ENCODE measurements at regions not wholly inside any gene's neighbourhood (a gene's known extent, or its start where the extent isn't known, plus 50 kb on each side); places are given as distances from the start of the nearest gene placed in this dataset.

DNA sequence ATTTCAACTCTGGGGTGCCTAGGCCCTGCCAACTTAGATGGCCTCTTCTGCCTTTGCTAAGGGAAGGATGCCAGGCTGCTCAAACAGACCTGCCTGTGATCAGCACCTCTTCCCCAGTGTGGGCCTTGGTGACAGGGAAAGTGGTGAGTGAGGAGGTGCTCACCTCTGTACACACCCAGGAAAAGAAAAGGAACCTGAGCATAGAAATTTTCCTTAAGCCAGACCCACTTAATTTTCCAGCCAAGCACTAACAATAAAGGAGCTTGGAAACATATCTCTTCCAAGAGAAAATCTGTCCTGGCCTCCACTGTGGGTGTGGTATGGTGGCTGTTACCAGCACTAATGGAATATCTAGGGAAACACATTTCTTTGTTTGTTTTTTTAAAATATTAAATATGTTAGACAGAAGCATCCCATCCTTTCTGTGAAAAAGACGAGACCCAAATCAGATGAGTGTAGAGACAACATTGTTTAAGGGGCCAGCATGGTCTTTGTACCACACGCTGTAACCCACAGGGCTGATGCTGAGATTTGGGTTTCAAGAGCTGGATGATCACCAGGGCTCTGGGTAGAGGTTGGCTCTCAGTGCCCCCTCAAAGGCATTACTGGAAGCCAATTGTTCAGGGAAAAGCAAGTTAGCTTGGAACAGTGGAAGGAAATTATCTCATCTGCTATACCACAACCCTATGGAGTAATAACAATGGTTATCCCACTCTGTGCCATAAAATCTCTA lies 472.2 kb downstream of the INSC start:
- no peak for DNase-seq

DNA sequence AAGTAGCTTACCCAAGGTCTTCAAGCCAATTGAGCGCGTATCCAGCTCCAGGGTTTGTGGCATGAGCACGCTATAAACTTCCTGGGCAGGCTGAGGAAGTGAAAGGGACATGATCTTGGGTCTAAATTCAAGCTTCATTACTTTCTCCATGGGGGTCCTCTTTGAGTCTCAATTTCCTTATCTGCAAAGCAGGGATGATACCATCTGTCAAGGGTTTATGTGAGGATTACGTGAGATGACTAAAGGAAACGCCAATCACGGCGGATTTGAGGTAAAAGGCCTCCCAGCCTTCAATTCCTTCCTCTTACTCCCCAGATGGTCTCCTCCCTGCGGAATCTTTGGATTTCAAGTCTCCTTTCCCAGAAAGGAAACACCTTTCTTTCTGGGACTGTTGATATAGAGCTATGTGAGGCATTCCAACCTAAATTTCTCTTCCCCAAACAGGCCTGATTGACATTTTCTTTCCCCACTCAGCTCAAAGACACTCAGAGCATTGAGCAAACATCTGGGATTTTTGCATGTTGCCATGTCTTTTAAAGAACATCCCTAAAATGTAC lies 474.4 kb downstream of the INSC start:
- no peak for DNase-seq

DNA sequence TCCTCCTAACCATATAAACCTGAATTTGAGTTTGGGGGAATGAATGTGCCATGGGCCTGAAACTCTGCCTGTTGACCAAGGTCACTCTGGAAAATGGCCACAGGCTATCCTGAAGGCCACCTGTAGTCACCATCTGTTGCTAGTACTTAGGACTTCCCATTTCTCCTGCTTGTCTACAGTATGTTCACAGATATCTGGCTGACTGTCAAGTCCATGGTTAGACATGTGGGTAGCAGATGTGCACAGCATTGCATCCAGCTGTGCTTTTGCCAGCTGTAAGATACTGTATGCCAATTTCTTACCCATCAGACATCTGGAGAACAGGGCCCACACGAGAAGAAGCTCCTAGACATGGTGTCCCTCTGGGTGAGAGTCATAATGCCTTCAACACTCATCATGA lies 475.4 kb downstream of the INSC start:
- no peak for DNase-seq

DNA sequence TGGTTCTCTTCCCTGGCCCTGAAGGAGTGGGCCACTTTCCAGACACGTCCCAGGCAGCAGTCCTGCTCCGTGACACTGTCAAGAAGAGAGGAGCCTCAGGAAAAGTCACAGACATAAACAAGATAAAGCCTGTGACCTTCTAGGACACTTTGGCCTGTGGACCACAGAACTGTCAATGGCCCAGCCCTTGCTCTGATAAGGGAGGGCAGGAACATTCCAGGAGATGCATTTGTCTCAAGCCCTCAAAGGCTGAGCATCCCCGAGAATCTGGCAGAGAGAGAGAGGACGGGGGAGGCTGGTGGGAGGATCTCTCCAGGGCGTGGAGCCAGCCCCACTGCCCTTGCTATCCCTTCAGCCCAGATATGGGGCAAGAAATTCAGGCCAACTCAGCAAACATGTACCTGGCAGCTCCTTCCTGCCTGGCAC lies 476.4 kb downstream of the INSC start:
- no peak for DNase-seq

DNA sequence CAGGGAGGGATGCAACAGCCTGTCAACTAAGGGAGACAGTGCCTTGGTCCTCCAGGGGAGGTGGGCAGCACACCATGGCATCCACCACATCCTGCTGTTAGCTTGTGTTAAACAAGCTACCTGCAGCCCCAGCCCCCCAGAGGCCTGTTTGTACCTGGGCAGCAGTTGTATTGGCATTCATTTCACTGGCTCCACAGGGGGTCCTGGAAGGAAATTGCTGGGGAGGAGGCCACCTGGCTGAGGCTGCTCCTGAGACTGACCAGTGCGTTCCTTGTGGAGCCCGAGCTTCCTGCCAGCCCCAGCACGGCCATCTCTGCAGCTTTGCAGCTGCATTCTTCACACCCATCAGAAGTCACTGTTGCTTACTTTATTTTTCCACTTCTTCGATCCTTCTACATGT lies 479.9 kb downstream of the INSC start:
- DNase-seq = no peak

DNA sequence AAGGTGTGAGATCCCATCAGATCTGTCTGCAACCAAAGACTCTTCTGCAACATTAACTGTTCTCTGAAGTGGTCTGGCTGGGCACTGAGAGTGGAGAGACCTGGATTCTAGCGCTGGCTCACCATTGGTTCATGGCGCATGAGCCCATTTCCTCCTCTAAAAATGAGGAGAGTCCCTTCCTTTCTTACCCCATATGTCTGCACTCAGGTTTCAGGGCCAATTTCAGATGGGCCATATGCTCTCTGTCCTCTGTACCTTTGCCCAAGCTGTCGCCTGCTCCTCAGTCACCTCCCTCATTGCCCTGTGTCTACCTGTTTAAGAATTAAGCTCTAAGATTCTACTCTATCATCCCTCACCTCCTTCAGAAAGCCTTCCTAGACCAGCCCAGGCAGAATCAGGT lies 484.7 kb downstream of the INSC start:
- DNase-seq = no peak

DNA sequence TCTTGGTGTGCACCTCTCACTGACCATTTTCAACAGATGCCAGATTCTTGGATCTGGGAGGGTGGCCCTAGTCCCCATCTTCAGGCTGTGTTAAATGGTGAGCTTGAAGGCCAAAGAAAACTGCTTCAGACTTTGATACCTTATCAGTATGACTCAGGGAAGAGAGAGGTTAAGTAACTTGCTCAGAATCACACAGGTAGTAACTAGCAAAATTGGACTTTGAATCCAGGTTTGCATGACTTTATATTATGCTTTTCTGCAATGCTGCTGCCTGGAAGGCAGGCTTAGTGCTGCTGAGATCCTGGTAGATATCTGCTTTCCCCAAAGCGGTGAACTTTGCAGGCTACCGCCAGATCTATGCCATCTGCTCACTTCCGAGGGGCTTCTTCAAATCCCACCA lies 487.3 kb downstream of the INSC start:
- DNase-seq = no peak

DNA sequence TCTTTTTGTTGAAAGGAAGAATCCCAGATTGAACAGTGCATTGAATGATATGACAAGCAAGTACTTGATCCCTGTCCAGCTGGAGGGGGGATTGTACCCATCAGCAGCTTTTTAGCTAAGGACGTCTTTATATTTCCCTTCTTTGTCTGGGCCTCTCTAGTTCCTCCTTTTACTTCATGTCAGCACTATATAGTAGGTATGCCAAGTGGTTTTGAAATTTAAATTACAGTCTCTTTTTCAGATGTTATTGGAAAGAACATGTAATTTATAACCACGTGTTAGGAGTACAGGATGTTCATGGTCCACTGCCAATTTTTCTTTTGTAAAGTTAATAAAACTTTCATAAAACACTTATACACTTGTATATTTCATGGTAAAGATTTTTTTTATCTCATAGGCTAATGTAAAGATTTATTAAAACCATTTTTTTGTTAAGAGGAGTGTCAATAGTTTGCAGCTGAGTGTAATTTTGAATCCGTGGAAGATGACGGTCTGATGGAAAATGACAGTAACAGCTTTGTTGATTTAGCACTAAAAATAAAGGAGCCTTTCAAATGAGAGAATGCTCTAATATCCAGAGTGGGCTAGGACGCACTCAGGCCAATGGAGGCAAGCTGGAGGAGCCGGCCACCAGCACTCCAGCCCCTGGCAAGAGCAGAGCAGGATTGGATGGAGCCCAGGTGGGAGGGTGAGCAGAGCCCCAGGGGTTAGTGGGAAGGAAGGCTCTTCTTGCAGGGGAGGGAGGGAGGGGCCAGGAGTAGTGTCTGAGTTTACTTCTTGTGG lies 488.3 kb downstream of the INSC start:
- DNase-seq = no peak

DNA sequence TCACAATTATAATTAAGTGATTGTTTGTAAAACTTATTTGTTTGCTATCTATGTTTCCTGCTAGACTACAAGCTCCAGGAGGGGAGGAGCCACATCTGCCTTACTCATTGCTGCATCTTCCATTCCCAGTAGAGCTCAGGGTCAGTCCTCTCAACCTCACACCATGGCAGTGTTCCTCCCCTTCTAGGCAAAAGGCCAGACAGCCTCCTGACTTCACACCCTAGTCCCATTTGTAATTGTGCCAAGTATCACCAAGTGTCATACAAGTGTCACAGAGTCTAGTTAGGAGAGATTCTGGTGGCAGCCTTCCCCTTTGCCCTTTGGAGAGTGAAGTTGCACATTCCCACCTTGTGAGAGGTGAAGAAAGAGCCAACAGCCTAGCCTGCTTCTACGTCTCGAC lies 490.4 kb downstream of the INSC start:
- no peak for DNase-seq

DNA sequence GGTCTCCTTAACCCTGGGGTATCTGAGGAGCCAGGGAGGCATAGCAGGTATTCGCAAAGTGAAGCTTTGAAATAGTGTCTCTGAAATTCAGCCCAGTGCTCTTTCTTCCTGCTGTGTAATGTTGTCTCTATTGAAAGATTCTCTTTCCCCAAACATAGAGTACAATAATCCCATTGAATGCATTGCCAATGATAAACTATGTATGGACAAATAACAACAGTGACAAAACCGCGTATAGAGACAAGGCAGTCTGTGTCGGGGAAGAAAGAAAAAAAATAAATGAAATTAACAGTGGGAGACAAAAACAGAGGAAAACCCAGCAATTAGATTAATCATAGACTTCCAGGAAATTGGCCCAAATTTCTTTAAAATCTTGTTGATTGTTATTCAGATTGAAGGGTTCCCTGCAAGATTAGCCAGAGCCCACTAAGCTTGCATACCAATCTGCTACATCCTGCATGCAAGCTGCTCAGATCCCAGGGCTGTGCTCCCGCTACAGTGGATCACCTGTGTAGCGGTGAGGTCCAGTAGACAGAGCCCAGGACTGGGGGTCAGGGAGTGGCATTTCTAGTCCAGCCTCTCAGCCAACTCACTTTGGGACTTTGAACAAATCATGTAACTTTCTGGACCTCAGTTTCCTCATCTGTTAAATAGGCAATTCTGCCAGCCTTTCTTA lies 492.8 kb downstream of the INSC start:
- DNase-seq = no peak

DNA sequence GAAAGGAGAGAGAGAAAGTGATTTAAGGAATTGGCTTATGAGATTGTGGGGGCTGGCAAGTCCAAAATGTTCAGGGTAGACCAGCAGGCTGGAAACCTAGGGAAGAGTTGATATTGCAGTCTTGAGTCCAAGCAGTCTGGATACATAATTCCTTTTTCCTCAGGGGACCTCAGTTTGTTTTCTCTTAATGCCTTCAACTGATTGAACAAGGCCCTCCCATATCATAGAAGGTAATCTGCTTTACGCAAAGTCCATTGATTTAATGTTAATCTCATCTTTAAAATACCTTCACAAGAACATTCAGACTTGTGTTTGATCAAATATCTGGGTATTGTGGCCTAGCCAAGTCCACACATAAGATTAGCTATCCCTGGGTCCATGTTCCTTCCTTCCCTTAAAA lies 494.7 kb downstream of the INSC start:
- no peak for DNase-seq

DNA sequence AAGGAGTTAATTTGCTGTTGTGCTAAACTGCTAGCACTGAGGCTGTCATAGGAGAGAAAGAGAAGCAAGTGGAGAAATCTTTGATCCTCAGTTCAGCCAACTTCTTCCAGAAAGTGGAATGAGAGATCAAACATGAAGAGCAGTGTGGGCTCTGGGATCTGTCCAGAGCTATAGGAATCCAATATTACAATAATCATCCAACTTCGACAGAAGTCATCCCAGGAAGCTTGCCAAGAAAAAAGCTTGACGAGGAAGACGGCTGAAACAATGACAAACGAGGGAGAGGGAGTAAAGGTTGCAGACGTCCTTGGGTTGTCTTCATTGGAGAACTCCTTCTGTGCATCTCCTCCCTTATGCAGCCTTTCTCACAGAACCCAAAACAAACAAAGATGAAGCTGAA lies 496.2 kb downstream of the INSC start:
- DNase-seq = no peak

DNA sequence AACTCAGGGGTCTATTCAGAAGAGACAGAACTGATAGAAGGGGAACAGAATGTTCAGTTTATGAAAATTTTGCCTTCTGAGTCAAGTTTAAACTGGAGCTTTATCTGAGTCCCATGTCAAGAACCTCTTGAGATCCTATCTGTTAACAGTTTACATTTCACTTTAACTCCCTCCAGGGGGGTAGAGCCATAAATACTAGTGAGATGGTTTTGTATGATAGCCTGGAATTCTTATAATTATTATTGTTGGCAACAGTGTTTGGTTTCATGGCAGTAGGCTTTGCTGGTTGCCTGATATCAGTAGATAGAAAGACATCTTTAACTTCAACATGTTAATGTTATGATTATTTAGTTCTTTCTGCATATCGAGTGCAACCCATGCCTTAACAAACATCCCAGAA lies 498.5 kb downstream of the INSC start:
- no peak for DNase-seq

DNA sequence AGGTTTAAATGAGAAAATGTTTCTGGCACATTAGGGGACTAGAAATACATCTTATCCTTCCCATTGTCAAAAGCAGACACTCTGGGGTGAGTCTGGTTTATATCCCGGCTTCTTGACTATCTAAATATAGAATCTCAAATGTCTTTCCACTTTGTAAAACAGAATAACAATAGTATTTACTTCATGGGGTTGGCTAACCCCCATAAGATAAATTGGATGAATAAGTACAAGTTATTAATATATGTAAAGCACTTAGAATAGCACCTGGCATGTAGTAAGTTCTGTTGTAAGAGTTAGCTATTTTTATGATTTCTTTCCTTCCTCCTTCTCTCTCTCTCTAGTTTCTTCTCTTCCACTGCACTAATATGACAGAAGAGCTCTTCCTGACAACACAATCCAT lies 499.1 kb downstream of the INSC start:
- DNase-seq = no peak

DNA sequence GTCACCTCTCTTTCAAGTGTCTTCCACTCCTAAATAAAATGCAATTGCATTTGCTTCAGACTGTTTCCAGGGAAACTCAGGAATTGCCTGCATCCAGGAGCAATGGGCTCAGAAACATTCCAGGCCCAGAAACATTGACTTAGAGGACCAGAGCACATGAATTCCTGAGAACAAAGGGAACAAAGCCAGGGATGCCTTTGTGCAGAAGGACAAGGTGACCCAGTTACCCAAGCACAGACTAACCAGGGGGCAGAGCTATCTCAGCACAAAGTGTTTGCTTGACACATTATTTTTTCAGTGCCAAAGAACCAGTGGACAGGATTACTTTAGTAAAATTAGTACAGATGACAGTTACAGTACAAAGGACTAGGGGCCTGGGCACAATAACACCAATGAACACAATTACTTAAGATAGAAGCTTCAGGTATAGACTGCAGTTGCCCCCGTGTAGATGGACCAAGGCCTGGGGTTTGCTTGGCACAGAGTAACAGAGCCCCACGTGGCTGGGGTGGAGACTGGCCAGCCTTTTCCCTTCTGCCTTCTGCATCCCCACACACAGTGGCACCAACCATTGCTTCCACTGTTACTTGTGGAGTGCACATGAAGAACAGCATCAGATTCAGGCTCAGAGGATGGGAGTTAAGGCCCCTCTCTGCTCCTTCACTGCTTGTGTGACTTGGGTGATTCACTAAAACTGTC lies 500.8 kb downstream of the INSC start:
- DNase-seq = no peak

DNA sequence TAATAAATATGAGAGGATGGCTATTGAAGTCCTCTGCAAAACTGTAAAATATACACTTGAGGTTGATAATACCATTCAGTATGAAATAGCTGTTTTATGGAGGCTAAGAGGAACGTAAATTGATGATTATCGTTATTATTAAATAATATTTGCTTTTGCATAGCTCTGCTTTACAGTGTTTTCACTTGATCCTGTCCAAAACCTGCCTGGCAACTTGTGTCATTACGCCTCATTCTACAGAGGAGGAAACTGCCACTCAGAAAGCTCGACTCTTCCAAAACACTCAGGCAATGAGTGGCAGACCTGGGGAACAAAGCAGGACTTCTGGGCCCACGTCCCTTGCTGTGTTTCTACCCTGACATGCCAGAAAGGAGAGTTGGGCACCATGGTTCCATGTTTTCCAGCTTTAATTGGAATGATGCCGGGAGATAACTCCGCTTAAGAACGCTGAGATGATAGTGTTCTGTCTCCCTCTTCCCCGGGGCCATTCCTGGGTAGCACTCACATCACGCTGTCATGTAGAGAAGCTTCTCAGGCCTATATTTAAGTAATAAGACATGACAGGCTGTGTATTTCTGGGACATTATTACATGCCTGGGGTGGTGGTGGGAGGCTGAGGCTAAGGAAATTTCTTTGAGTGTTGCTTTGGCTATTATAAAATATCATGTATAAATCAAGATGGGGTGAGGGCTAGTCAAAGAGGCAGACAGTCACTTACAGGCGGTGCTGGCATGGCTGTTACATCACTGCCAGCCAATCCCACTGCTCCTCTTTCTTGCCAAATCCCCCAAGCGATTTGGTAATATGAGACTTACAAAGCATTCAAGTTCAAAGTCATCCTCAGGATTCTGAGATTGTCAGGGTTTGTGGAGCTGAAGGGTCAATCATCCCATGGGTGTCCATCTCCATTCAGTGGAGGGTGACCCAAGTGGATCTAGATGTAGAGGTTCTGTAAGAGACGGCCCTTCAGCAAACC lies 501.7 kb downstream of the INSC start:
- DNase-seq = no peak

DNA sequence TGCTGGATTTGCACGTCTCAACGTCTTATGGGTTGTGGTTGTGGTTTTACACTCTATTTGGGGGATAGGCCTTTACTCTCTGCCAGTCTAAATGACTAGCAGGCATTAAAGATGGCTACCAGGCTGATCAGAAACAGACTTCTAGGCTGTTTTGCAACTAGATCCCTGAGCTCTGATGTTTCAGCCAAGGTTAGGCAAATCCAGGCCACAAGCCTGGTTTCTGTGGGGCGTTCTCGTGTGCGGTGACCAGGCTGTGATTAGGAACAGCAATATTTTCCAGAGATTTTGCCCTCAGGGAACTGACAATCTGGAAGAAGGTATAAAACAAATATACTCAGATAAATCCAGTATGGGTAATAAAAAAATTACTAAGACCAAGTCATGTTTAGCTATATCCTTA lies 502.4 kb downstream of the INSC start:
- DNase-seq = no peak

DNA sequence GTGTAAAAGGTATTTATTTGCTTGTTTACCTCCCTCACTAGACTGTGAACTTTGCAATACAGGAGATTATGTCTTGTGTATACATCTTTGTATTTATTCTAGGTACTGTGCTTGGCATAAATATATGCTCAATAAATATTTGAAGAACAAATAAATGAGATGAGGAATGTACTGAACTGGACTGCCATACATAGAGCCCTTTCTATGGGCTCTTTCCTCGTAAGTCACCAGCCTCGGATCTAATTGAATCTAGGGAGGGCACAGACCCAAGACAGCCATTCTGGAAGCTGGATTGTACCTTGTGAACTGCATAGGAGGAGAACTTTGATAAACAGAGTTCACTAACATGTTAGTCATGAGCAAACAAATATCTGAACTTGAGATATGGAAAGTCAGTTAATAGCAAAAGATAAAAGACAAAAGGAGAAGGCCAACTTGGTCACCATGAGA lies 503.9 kb downstream of the INSC start:
- DNase-seq = no peak

DNA sequence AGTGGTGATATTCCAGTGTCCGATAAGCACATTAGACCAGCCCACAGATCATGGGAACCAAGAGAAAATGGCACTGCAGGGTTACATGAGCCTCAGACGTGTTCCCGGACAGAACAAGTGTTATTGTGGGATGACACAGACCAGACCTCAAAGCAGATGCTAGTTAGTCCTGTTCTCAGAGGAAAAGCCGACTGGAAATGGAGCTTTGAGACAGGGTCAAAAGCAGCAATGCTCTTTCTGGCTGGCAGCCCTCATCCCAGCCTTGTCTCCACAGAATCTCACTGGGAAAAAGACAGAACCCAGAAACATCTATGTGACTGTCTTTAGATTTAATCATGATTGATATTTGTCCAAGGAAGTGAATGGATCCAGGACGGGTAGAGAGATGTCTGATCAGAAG lies 506.8 kb downstream of the INSC start:
- DNase-seq = no peak

DNA sequence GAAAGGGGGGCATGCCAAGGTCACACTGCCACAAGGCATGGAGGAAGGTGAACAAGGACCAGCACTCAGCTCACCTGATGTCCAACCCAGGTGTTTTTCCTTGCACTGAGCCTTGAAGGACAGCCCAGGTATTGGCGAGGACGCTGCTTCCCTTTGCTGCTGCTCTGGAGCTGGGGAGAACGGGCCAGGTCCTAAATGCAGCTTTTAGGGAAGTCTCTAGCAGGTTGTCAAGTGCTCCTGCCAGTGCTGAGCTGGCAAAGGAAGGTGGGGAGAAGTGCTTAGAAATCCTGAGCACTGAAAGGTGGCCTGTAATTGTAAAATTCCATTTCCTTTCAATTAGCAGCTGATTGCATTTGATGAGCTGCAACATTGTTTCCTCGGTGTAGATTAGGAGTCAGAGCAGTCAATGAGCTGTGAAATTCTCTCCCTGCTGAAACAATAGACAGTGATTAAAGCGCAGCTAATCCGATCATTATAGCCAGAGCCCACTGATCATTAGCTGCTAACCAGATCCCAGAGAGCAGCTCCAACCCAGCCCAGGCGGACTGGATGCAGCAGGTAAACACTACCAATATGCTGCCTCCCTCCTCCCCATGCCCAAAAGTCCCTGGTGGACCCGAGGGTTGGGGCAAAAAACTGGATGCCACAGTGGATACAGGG lies 507.6 kb downstream of the INSC start:
- no peak for DNase-seq

DNA sequence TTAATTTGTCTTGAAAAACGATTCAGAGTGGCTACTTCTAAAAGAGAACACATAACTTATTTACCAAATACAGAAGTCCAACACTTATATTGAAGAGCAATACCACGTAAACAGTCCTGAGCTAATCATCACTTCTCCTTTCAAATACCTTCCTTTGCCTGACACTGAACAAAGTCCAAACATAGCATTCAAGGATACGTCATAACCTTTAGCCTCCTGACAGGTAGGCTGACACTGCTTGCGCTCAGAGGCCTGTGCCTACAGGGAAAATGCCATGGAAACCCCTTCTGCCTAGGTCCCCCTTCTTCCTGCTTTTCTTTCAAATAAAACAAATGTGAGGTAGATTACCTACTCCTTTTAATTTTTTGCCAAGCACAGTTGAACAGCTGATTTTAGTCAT lies 510.0 kb downstream of the INSC start:
- DNase-seq = no peak
